ENCODE measurements at regions not wholly inside any gene's neighbourhood (a gene's known extent, or its start where the extent isn't known, plus 50 kb on each side); places are given as distances from the start of the nearest gene placed in this dataset.

GRCh38 chr15:39400002-39400401, 180.9 kb upstream of the THBS1 start:
- no peak for TF ChIP-seq POLR2A (IDR thresholded peaks at IDR 0.05; ENCODE audit: low read depth, low read length)
- no peak for TF ChIP-seq POLR2AphosphoS5 (IDR thresholded peaks at IDR 0.05; ENCODE audit: low read depth, low read length)
- no peak for TF ChIP-seq SPI1 (IDR thresholded peaks at IDR 0.05; ENCODE audit: low read depth, low read length)
- no peak for TF ChIP-seq PAX5 (IDR thresholded peaks at IDR 0.05; ENCODE audit: insufficient read depth, low read length, severe bottlenecking)
- TF ChIP-seq POU2F2 (IDR thresholded peaks at IDR 0.05; ENCODE audit: low read depth, low read length) = no peak
- no peak for TF ChIP-seq TAF1 (IDR thresholded peaks at IDR 0.05; ENCODE audit: low read depth, low read length)
